NCI-H774 (cell line): ENCODE measurements at regions not wholly inside any gene's neighbourhood (a gene's known extent, or its start where the extent isn't known, plus 50 kb on each side); places are given as distances from the start of the nearest gene placed in this dataset.
"Not testable (repeated sequence)": the region's sequence is repeated elsewhere in the genome, so short reads cannot be mapped to it uniquely, and the experiment has no call there.

Experiments
- DNase-seq: peaks from one replicate; lab custom pipeline; 2025; lab: John Stamatoyannopoulos, UW

- no peak for DNase-seq
Measured at GRCh38 chr6:170096803-170097504, 193.9 kb downstream of the DLL1 start.

- DNase-seq, result no peak
Measured at GRCh38 chr6:170096191-170096802, 194.6 kb downstream of the DLL1 start.

GRCh38 chr6:170095273-170095981 lies 195.5 kb downstream of the DLL1 start:
- no peak for DNase-seq

DNA sequence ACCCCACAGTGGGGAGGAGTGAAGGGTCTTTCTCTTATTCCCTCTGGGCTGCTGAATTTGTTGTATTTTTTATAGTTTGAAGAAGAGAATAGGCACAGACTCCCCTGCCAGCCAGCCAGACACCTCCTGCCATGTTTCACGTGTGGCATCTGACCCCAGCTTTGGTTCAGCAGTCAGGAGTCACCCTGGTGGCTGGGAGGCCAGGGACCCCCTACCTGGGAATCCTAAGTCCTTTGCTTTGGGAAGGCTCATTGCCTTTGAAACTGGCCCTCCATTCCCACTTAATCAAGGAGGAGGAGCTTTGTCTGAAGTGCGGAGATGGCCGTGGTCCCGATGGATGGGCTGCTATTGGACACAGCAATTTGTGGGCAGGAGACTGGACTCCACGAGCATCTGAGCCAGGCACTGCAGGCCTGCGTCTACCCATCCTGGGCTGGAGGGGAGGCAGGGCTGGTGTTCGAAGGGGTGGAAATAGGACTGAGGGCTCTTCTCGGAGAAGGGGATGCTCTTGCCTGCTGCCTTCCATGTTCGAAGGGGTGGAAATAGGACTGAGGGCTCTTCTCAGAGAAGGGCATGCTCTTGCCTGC lies 196.1 kb downstream of the DLL1 start:
- no peak for DNase-seq

DNA sequence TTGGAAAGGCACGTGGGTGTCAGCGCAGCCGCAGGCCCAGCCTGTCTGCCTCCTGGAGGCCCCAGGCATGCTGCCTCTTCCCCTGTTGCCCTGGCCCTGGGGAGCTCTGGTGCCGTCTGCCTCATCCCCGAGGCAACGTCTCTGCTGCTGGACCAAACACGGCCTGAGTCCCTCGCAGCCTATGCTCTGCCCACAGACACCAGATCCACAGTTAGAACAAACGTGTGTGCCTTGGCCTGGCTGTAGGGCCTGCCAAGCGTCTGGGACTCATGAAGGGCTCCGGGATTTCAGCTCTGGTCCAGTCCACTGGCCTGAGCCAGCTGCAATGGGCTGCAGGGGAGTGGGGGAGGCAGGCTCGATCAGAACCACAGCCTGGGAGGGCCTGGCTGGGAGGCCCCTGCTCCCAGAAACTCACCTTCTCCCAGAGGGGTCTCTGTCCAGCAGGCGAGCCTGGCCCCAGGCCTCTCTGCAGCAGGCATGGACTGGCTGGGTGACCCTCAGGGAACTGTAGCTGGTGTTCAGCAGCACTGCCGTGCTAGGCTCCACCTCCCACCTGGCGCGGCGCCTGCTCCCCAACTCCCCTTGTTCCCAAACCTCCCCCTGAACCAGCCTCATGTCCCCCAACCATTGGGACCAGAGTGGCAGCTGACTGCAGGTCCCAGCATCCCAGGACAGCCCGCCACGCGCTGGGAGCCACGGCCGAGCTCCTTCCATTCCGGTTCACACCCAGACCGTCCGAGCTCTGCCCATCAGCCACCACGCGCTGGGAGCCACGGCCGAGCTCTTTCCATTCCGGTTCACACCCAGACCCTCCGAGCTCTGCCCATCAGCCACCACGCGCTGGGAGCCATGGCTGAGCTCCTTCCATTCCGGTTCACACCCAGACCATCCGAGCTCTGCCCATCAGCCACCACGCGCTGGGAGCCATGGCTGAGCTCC lies 197.0 kb downstream of the DLL1 start:
- no peak for DNase-seq

GRCh38 chr6:170093276-170093657 lies 197.6 kb downstream of the DLL1 start:
- DNase-seq, result no peak

- no peak for DNase-seq
Measured at GRCh38 chr6:170092826-170093225, 198.1 kb downstream of the DLL1 start.

DNA sequence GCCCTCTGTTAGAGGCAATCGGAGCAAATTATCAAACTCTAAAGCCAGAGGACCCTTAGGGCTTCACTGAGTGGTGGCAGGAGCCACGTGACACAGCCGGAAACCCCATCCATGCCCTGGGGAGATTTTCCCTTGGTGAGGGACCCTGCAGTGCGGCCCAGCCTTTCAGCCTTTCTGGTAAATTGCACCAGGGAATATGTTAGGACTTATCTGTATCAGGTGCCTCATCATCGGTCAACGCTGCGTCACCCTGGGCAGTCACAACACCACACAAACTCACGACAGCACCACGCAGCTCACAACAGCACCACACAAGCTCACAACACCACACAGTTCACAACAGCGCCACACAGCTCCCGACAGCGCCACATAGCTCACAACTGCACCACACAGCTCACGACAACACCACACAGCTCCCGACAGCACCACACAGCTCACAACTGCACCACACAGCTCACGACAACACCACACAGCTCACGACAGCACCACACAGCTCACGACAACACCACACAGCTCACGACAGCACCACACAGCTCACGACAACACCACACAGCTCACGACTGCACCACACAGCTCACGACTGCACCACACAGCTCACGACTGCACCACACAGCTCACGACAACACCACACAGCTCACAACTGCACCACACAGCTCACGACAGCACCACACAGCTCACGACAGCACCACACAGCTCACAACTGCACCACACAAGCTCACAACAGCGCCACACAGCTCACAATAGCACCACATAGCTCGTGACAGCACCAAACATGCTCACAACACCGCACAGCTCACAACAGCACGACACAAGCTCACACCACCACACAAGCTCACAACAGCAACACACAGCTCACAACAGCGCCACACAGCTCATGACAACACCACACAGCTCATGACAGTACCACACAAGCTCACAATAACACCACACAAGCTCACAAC lies 199.0 kb downstream of the DLL1 start:
- DNase-seq, result no peak

GRCh38 chr6:170091000-170091638 lies 199.8 kb downstream of the DLL1 start:
- DNase-seq, result no peak

DNA sequence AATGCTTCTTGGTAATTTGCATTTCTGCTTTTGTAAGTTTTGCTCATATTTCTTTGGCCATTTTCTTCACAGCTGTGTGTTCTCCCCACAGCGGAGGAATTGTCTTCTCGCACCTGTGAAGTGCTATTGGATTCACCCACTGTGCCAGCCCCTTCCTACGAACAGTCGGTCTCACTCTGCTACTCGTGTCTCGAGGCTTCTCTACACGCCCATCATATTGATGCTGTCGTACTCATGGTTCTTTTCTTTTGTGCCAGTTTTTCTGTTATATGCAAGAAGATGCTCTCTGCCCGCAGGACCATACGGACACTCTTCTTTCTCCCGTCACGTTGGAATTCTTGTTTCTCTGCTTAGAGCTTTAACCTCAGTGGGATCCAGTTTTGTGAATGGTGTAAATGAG lies 200.3 kb downstream of the DLL1 start:
- DNase-seq, result no peak

DNA sequence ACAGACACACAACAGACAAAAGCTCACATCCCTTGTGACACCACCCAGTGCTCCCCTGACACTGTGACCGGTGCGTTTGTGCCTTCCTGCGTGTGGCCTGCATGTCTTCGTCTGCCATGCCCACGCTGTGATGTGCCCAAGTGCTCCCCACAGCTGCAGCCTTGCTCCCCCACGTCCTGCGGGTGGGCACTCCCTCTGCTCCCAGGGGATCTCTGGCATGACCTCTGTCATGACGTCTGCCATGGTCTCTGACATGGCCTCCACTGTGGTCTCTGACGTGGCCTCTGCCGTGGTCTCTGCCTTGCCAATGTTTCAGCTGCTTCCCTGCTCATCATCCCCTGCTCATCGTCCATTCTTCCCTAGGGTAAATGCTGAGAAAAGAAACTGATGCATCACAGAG lies 200.9 kb downstream of the DLL1 start:
- no peak for DNase-seq

- no peak for DNase-seq
Measured at GRCh38 chr6:170088582-170088955, 202.3 kb downstream of the DLL1 start.

DNA sequence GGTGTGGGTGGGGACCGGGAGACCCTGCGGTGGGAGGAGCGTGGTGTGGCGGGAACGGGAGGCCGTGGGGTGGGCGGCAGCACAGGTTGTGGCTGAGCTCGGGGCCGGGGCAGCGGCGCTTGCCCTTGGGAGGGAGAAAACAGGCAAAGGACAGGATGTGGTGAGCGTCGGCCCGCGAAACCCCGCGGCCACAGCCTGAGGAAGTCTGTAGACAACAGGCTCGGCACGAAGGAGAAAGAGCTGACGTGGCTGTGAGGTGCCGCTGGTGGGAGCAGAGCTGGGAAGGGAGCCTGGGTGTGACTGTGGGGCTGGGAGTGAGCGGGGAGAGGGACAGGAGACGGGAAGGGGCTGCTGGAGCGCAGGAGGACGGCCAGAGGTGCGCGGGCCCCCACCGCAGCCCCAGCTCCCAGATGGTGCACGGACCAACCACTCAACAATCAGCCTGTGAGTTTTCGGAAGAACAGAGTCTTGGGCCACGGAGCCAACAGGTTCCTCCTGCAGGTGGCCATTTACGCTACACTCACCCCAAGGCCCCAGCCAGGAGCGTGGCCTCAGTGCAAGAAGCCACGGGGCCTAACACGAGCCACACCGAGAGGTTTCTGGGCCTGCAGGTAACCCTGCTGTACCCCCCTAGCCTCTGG lies 202.8 kb downstream of the DLL1 start:
- no peak for DNase-seq

DNA sequence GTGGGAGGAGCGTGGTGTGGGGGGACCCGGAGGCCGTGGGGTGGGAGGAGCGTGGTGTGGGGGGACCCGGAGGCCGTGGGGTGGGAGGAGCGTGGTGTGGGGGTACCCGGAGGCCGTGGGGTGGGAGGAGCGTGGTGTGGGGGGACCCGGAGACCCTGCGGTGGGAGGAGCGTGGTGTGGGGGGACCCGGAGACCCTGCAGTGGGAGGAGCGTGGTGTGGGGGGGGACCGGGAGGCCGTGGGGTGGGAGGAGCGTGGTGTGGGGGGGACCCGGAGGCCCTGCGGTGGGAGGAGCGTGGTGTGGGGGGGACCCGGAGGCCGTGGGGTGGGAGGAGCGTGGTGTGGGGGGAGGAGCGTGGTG lies 203.5 kb downstream of the DLL1 start:
- not testable (repeated sequence) for DNase-seq

DNA sequence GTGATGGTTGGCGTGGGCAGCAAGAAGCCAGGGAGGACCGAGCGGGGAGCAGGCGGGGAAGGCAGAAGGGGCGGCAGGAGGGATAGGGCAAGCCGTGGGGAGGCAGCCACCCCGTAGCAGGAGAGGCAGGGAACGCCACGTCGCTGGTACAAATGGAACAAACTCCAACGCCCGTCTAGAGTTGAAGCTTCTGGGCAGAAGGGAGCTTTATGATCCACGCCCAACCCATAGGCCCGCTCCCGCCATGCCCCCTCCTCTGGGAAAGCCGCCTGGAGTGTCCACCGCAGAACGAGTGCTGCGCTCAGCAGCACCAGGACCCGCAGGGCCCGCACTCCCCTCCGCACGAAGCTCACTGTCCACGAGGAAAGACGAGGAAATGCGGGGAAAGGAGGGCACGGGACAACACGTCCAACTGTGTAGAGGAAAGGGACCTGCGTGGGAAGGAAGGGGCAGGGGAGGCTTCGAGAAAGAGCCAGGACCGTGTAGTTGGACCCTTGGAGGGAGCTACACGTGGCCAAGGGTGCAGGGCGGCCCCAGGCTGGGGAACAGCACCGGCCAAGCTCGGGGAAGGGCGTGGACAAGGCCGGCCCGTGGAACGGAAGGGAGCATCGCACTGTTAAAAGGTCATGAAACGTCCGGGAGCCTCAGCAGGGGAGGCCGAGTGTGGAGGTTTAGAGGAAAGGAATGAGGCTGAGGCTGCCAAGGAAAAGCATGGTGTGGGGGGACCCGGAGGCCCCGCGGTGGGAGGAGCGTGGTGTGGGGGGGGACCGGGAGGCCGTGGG lies 204.0 kb downstream of the DLL1 start:
- DNase-seq, result no peak

- DNase-seq, result no peak
Measured at GRCh38 chr6:170085475-170086401, 205.1 kb downstream of the DLL1 start.

DNA sequence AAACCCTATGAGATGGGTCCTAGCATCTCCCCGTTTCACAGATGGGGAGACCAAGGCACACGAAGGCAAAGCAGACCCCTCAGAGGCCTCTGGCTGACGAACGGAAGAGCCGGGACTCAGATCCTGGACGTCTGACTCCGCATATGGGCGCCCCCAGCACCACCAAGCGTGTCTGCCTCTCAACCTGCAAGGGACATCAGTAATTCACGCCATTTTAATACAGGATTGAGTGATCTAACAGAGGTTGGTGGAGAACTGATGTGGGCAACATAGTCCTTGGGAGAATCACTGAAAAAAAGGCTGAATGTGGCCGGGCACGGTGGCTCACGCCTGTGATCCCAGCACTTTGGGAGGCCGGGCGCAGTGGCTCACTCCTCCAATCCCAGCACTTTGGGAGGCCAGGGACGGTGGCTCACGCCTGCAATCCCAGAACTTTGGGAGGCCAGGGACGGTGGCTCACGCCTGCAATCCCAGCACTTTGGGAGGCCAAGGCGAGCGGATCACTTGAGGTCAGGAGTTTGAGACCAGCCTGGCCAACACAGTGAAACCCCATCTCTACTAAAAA lies 206.6 kb downstream of the DLL1 start:
- DNase-seq, result no peak
